CD8-positive, alpha-beta memory T cell (primary cell): ENCODE measurements at regions not wholly inside any gene's neighbourhood (a gene's known extent, or its start where the extent isn't known, plus 50 kb on each side); places are given as distances from the start of the nearest gene placed in this dataset.
"Not testable (repeated sequence)": the region's sequence is repeated elsewhere in the genome, so short reads cannot be mapped to it uniquely, and the experiment has no call there.

ENCODE experiments used
- CTCF ChIA-PET: fragments of 350-600 bp; sonication (Branson Sonifier 250); formaldehyde crosslinking; loops from one replicate; lab custom pipeline; 2021; ENCODE audit warnings: antibody characterized with exemption; lab: Charles Lee
- POLR2A ChIA-PET: fragments of 350-600 bp; sonication (Branson Sonifier 250); formaldehyde crosslinking; loops from one replicate; lab custom pipeline; 2021; ENCODE audit warnings: antibody characterized with exemption; lab: Charles Lee
- DNase-seq, 5 donors: peaks; one replicate each; pipeline versions ENCODE4 v3.0.0 to v3.0.0-alpha.2; 2020 to 2022; ENCODE audit warnings: mixed read lengths in 1 of 5
- H3K27ac ChIP-seq: one replicate; pipeline ENCODE4 v1.7.0; 2013; ENCODE audit warnings: low read depth, mild to moderate bottlenecking, low read length, moderate library complexity
- H3K27me3 ChIP-seq: 2 replicates; pipeline ENCODE4 v1.7.0; 2013; ENCODE audit warnings: low read length, mild to moderate bottlenecking; ENCODE audit not compliant: insufficient read depth, poor library complexity, severe bottlenecking
- H3K36me3 ChIP-seq: 2 replicates; pipeline ENCODE4 v1.7.0; 2013; ENCODE audit warnings: mild to moderate bottlenecking, low read length, moderate library complexity; ENCODE audit not compliant: insufficient read depth
- H3K4me1 ChIP-seq: 2 replicates; pipeline ENCODE4 v1.7.0; 2013; ENCODE audit warnings: mild to moderate bottlenecking, low read length, moderate library complexity; ENCODE audit not compliant: insufficient read depth
- H3K4me3 ChIP-seq: 2 replicates; pipeline ENCODE4 v1.7.0; 2013; ENCODE audit warnings: mild to moderate bottlenecking, low read length
- H3K9me3 ChIP-seq: 2 replicates; pipeline ENCODE4 v1.7.0; 2013; ENCODE audit warnings: mild to moderate bottlenecking, low read length
- H3K27ac Mint-ChIP-seq, 8 donors: one replicate each; pipeline ENCODE4 v1.8.0; 2020 to 2021; ENCODE audit warnings: mixed read lengths in 8 of 8, mild to moderate bottlenecking in 6 of 8, inconsistent platforms in 3 of 8, moderate library complexity in 3 of 8
- H3K27me3 Mint-ChIP-seq, 2 donors: one replicate each; pipeline ENCODE4 v1.8.0; 2020 to 2021; ENCODE audit warnings: mixed read lengths in 2 of 2, mild to moderate bottlenecking in 1 of 2, moderate library complexity in 1 of 2
- H3K36me3 Mint-ChIP-seq, 3 donors: one replicate each; pipeline ENCODE4 v1.8.0; 2020 to 2021; ENCODE audit warnings: mixed read lengths in 3 of 3, inconsistent platforms in 1 of 3, mild to moderate bottlenecking in 1 of 3
- H3K4me1 Mint-ChIP-seq, 3 donors: one replicate each; pipeline ENCODE4 v1.8.0; 2020 to 2021; ENCODE audit warnings: mixed read lengths in 3 of 3, inconsistent platforms in 1 of 3, mild to moderate bottlenecking in 1 of 3
- H3K4me3 Mint-ChIP-seq, 7 donors: one replicate each; pipeline ENCODE4 v1.8.0; 2020 to 2021; ENCODE audit warnings: mixed read lengths in 7 of 7, mild to moderate bottlenecking in 6 of 7, moderate library complexity in 4 of 7, inconsistent platforms in 2 of 7
- H3K9me3 Mint-ChIP-seq, 5 donors: one replicate each; pipeline ENCODE4 v1.8.0; 2020 to 2022; ENCODE audit warnings: mixed read lengths in 5 of 5, mild to moderate bottlenecking in 3 of 5, moderate library complexity in 2 of 5, inconsistent platforms in 1 of 5

- no peak overlapping the region for H3K27ac Mint-ChIP-seq
These were observed 51.5 kb downstream of the CRPPA start for GRCh38 chr7:16369855-16370254.

DNA sequence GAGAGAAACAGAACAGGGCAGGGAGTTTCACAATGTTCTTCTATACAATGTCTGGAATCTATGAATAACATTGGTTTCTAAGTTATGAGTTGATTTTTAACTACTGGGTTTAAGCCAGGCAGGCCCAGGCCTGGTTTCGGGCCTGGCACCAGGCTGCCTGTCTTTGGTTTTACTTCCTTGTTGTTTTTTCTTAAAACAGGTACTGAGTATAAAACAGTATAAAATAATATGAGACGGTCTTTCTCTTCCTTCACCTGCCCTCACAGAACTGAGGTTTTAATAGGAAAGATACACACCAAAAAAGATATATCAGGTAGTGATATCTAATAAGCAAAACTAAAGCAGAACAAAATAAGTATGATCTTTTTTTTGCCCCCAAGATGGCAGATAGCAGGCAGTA, 52.0 kb downstream of the CRPPA start:
- H3K27ac ChIP-seq, H3K36me3 Mint-ChIP-seq, H3K4me3 Mint-ChIP-seq, H3K4me3 ChIP-seq, H3K9me3 Mint-ChIP-seq, H3K27me3 ChIP-seq, H3K9me3 ChIP-seq, H3K4me1 Mint-ChIP-seq, H3K4me1 ChIP-seq, H3K36me3 ChIP-seq, H3K27me3 Mint-ChIP-seq, POLR2A ChIA-PET, CTCF ChIA-PET, DNase-seq: not testable (repeated sequence)
- H3K27ac Mint-ChIP-seq = peak overlapping the region in 1 of 8 donors; percentile 11

More at GRCh38 chr7:16369855-16370254, 51.5 kb downstream of the CRPPA start:
- DNase-seq = no peak
- Histone ChIP-seq H3K4me1 (no peaks in the 10 kb centered on the region), H3K9me3 (no peaks in the 10 kb centered on the region), H3K36me3 (no peaks in the 10 kb centered on the region), H3K27ac (no peak overlapping the region), H3K4me3 (no peak overlapping the region), H3K27me3 (no peaks in the 10 kb centered on the region)
- CTCF ChIA-PET = no interaction called here
- H3K4me3 Mint-ChIP-seq = no peak overlapping the region
- H3K36me3 Mint-ChIP-seq = peaks cover 0 to 4% (median 0%) of the 10 kb centered on the region in 3 donors
- POLR2A ChIA-PET = no interaction called here
- no peaks in the 10 kb centered on the region for H3K4me1 Mint-ChIP-seq
- H3K27me3 Mint-ChIP-seq = no peaks in the 10 kb centered on the region
- H3K9me3 Mint-ChIP-seq = no peaks in the 10 kb centered on the region

DNA sequence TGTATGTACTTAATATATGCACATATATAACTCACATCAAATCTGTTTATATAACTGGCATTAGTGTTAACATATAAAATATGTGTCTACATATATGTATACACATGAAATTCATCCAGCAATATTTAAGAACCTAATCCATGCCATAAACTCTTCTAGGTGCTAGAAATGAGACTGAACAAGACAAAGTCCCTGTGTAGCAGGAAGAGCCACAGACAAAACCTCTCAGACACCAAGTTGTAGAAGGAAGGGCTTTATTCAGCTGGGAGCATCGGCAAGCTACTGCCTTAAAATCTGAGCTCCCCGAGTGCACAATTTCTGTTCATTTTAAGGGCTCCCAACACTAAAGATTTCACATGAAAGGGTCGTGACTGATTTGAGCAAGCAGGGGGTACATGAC, 52.5 kb downstream of the CRPPA start:
- DNase-seq = no peak
- POLR2A ChIA-PET = no interaction called here
- Mint-ChIP-seq H3K4me3 (no peak overlapping the region), H3K36me3 (peaks cover 0 to 4% (median 0%) of the 10 kb centered on the region in 3 donors), H3K27me3 (no peaks in the 10 kb centered on the region), H3K27ac (no peak overlapping the region), H3K4me1 (no peaks in the 10 kb centered on the region), H3K9me3 (no peaks in the 10 kb centered on the region)
- H3K27me3 ChIP-seq = no peaks in the 10 kb centered on the region
- no peak overlapping the region for H3K27ac ChIP-seq
- H3K9me3 ChIP-seq = no peaks in the 10 kb centered on the region
- CTCF ChIA-PET = no interaction called here
- H3K4me3 ChIP-seq = no peak overlapping the region
- no peaks in the 10 kb centered on the region for H3K4me1 ChIP-seq
- H3K36me3 ChIP-seq = no peaks in the 10 kb centered on the region

DNA sequence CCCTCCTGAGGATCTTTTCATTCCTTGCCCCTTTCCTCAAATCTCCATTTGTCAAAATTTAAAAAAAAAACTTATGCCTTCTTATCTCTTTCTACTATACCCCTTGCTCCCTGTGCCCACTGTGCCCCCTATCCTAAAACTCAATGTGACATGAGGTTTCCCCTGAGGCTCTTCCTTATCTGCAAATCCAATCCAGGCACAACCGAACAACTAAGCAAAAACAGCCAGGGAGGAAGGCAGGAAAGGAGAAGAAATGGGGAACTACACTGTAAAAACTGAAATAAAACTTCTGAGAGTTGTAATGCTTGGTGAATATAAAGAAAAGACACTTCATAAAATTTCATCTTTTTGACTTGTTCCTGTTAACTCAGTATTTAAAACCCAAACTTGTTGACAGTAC, 54.2 kb downstream of the CRPPA start:
- H3K4me1 Mint-ChIP-seq = no peaks in the 10 kb centered on the region
- no peak overlapping the region for H3K4me3 Mint-ChIP-seq
- no peak for DNase-seq
- peaks cover 0 to 4% (median 0%) of the 10 kb centered on the region in 3 donors for H3K36me3 Mint-ChIP-seq
- H3K27ac Mint-ChIP-seq = peak overlapping the region in 1 of 8 donors; percentile 91
- Histone ChIP-seq H3K27ac (no peak overlapping the region), H3K4me1 (no peaks in the 10 kb centered on the region), H3K36me3 (no peaks in the 10 kb centered on the region), H3K9me3 (no peaks in the 10 kb centered on the region), H3K4me3 (no peak overlapping the region), H3K27me3 (no peaks in the 10 kb centered on the region)
- CTCF ChIA-PET = no interaction called here
- H3K27me3 Mint-ChIP-seq = no peaks in the 10 kb centered on the region
- POLR2A ChIA-PET = no interaction called here
- H3K9me3 Mint-ChIP-seq = no peaks in the 10 kb centered on the region

GRCh38 chr7:16365952-16366351, 55.4 kb downstream of the CRPPA start:
- no peak overlapping the region for H3K4me3 ChIP-seq
- H3K27me3 Mint-ChIP-seq = no peaks in the 10 kb centered on the region
- H3K4me3 Mint-ChIP-seq = no peak overlapping the region
- H3K27me3 ChIP-seq = no peaks in the 10 kb centered on the region
- CTCF ChIA-PET = no interaction called here
- POLR2A ChIA-PET = no interaction called here
- H3K36me3 Mint-ChIP-seq = peaks cover 0 to 4% (median 0%) of the 10 kb centered on the region in 3 donors
- no peaks in the 10 kb centered on the region for H3K9me3 ChIP-seq
- no peak for DNase-seq
- no peaks in the 10 kb centered on the region for H3K4me1 Mint-ChIP-seq
- H3K36me3 ChIP-seq = no peaks in the 10 kb centered on the region
- no peak overlapping the region for H3K27ac ChIP-seq
- no peak overlapping the region for H3K27ac Mint-ChIP-seq
- no peaks in the 10 kb centered on the region for H3K4me1 ChIP-seq
- no peaks in the 10 kb centered on the region for H3K9me3 Mint-ChIP-seq

GRCh38 chr7:16365177-16365576, 56.2 kb downstream of the CRPPA start:
- Mint-ChIP-seq H3K4me1 (no peaks in the 10 kb centered on the region), H3K36me3 (peaks cover 0 to 4% (median 0%) of the 10 kb centered on the region in 3 donors), H3K27ac (no peak overlapping the region), H3K9me3 (no peaks in the 10 kb centered on the region), H3K4me3 (no peak overlapping the region), H3K27me3 (no peaks in the 10 kb centered on the region)
- POLR2A ChIA-PET = no interaction called here
- H3K4me1 ChIP-seq = no peaks in the 10 kb centered on the region
- H3K27me3 ChIP-seq = no peaks in the 10 kb centered on the region
- H3K27ac ChIP-seq = no peak overlapping the region
- no peaks in the 10 kb centered on the region for H3K9me3 ChIP-seq
- no peaks in the 10 kb centered on the region for H3K36me3 ChIP-seq
- CTCF ChIA-PET = no interaction called here
- no peak overlapping the region for H3K4me3 ChIP-seq
- no peak for DNase-seq

- Histone ChIP-seq H3K9me3 (no peaks in the 10 kb centered on the region), H3K27me3 (no peaks in the 10 kb centered on the region), H3K4me1 (no peaks in the 10 kb centered on the region), H3K27ac (no peak overlapping the region), H3K36me3 (no peaks in the 10 kb centered on the region), H3K4me3 (no peak overlapping the region)
- H3K27ac Mint-ChIP-seq = no peak overlapping the region
- H3K4me3 Mint-ChIP-seq = no peak overlapping the region
- no peaks in the 10 kb centered on the region for H3K27me3 Mint-ChIP-seq
- no peak for DNase-seq
- no peaks in the 10 kb centered on the region for H3K9me3 Mint-ChIP-seq
- ChIA-PET CTCF (interaction anchor here (1.2 kb wide), 1 partner anchor 12 kb away, joined by 3 read pairs; no protein-coding TSS in a partner anchor), POLR2A (no interaction called here)
- H3K36me3 Mint-ChIP-seq = no peaks in the 10 kb centered on the region
- peaks cover 0 to 3% (median 3%) of the 10 kb centered on the region in 3 donors for H3K4me1 Mint-ChIP-seq
These were observed 62.1 kb downstream of the CRPPA start for GRCh38 chr7:16359216-16359615.

DNA sequence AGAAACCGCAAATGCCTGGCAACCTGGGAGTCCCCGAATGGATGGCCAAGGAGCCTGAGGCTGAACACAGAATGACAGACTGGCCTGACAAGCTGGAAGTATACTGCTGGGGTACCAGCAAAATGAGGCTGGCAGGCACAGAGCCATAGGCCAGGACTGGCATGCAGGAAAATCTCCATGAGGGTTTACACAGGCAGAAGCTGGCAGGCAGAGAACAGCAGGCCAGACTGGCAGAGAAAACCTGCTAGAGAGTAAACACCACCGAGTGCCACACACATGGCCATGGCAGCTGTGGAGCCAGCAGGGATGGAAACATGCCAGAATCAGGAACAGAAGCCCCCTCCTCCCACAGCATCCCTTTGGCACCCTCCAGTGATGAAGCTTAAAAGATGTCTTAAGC, 63.4 kb downstream of the CRPPA start:
- no peaks in the 10 kb centered on the region for H3K27me3 Mint-ChIP-seq
- H3K36me3 Mint-ChIP-seq = no peaks in the 10 kb centered on the region
- H3K27me3 ChIP-seq = no peaks in the 10 kb centered on the region
- H3K4me3 ChIP-seq = no peak overlapping the region
- no peak for DNase-seq
- H3K27ac ChIP-seq = no peak overlapping the region
- H3K4me1 ChIP-seq = no peaks in the 10 kb centered on the region
- H3K9me3 ChIP-seq = no peaks in the 10 kb centered on the region
- no peaks in the 10 kb centered on the region for H3K9me3 Mint-ChIP-seq
- H3K36me3 ChIP-seq = no peaks in the 10 kb centered on the region
- CTCF ChIA-PET = interaction anchor here (0.7 kb wide), 1 partner anchor 221 kb away, joined by 3 read pairs; no protein-coding TSS in a partner anchor
- POLR2A ChIA-PET = no interaction called here
- peaks cover 0 to 3% (median 3%) of the 10 kb centered on the region in 3 donors for H3K4me1 Mint-ChIP-seq
- no peak overlapping the region for H3K27ac Mint-ChIP-seq
- no peak overlapping the region for H3K4me3 Mint-ChIP-seq
